ENCODE measurements at regions not wholly inside any gene's neighbourhood (a gene's known extent, or its start where the extent isn't known, plus 50 kb on each side); places are given as distances from the start of the nearest gene placed in this dataset.
"Not testable (repeated sequence)": the region's sequence is repeated elsewhere in the genome, so short reads cannot be mapped to it uniquely, and the experiment has no call there.

GRCh38 chr7:118843456-118843855 lies 619.0 kb downstream of the ANKRD7 start:
- DNase-seq (ENCODE audit: insufficient read length) (no peak), FAIRE-seq (no peak)
- TF ChIP-seq TAF1 (IDR thresholded peaks at IDR 0.05; ENCODE audit: borderline replicate concordance, low read depth, low read length): no peak
- no peak for TF ChIP-seq POLR2A (IDR thresholded peaks at IDR 0.05; ENCODE audit: low read depth, low read length)
- TF ChIP-seq POLR2AphosphoS5 (IDR thresholded peaks at IDR 0.05; ENCODE audit: low read depth, low read length): no peak

DNA sequence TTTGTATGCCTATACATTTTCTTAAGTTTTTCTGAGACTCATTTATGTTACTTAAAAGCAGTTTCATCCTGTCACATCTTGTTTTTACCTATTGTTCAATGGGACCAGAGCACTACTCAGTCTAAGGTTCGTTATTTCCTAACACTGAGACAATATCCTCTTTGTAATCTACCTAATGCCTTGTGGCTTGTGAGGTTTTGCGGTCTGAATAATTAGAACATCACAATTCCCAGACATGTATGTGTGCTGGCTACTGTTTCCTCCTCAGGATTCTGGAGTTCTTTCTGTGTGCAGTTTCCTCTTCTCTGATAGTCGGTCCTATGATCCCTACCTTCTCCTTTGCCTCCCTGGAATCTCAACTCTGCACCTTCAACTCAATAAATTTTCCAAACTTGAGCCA lies 620.2 kb downstream of the ANKRD7 start:
- DNase-seq (ENCODE audit: insufficient read length) (no peak), FAIRE-seq (no peak)
- TF ChIP-seq POLR2A (IDR thresholded peaks at IDR 0.05; ENCODE audit: low read depth, low read length): no peak
- no peak for TF ChIP-seq TAF1 (IDR thresholded peaks at IDR 0.05; ENCODE audit: borderline replicate concordance, low read depth, low read length)
- TF ChIP-seq POLR2AphosphoS5 (IDR thresholded peaks at IDR 0.05; ENCODE audit: low read depth, low read length): no peak

DNA sequence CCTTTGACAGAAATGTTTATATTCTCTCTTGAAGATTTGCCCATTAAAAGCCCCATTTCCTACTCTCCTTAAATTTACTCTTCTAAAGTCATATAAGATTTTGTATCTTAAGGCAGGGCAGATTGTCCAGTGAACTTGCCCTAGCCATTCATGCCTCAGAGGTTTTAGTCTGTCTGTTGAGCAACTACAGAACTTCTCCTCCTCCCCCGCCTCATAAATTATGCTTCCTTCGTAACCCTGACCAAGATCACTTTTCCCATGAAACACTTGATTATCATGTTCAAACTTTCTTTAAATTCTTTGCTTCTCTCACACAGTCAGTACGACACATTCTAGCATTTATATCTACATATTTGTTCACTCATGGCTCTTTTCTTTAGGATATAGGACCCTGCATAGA lies 621.3 kb downstream of the ANKRD7 start:
- DNase-seq (ENCODE audit: insufficient read length) (no peak), FAIRE-seq (no peak)

DNA sequence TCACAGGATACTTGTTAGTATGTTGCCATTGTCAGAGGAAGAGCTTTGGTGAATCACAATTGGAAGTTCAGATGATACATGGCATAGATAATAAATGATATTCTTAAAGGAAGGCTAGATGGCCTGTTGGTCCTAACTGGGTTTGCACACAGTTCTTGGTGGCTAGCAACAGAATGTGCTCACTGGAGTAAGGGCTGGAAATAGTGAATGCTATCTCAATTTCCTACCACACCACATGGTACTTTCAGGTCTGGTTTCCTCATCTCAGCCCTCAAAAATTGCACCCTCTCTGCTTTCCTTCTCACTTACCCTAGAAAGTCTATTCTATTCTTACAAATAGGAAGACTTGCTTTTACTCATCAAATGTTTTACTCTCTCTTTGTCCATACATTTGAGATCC lies 622.5 kb downstream of the ANKRD7 start:
- no peak for FAIRE-seq
- TF ChIP-seq TAF1 (IDR thresholded peaks at IDR 0.05; ENCODE audit: borderline replicate concordance, low read depth, low read length) (no peak), POLR2AphosphoS5 (IDR thresholded peaks at IDR 0.05; ENCODE audit: low read depth, low read length) (no peak), POLR2A (IDR thresholded peaks at IDR 0.05; ENCODE audit: low read depth, low read length) (no peak)
- DNase-seq (ENCODE audit: insufficient read length): no peak

More for the DNA sequence above, 621.3 kb downstream of the ANKRD7 start:
- no peak for TF ChIP-seq TAF1 (IDR thresholded peaks at IDR 0.05; ENCODE audit: borderline replicate concordance, low read depth, low read length)
- no peak for TF ChIP-seq POLR2A (IDR thresholded peaks at IDR 0.05; ENCODE audit: low read depth, low read length)
- no peak for TF ChIP-seq POLR2AphosphoS5 (IDR thresholded peaks at IDR 0.05; ENCODE audit: low read depth, low read length)

DNA sequence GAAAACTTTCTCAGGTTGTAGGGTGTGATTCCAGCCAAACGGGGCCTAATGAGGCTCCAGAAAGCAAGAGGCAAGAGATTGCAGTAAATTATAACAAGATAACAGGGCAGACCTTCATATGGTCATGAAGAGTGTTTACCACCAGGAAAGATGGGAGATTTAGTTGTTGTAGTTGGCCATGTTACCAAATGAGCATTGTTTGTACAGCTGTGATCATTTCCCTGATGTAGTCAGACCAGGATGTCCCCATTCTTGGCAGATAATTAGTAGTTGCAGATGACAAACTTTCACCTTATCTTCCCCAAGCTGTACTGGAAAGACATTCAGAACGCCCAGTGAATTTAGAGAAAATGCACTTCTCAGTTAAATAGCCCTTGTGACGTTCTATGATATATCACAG lies 630.8 kb downstream of the ANKRD7 start:
- TF ChIP-seq POLR2A (IDR thresholded peaks at IDR 0.05; ENCODE audit: low read depth, low read length): no peak
- no peak for TF ChIP-seq POLR2AphosphoS5 (IDR thresholded peaks at IDR 0.05; ENCODE audit: low read depth, low read length)
- TF ChIP-seq TAF1 (IDR thresholded peaks at IDR 0.05; ENCODE audit: borderline replicate concordance, low read depth, low read length): no peak
- no peak for DNase-seq (ENCODE audit: insufficient read length)
- no peak for FAIRE-seq

DNA sequence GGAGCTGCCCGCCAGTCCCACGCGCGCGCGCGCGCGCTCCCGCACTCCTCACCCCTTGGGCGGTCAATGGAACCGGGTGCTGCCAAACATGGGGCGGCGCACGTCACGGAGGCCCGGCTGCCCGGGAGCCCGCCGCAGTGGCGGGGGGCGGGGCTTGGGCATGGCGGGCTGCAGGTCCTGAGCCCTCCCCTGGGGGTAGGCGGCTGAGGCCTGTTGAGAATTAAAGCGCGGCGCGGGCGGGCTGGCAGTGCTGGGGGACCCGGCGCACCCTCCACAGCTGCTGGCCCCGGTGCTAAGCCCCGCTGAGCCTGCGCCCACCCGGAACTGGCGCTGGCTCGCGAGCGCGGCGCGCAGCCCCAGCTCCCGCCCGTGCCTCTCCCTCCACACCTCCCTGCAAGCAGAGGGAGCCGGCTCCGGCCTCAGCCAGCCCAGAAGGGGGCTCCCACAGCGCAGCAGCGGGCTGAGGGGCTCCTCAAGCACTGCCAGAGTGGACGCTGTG lies 634.2 kb downstream of the ANKRD7 start:
- no peak for TF ChIP-seq POLR2A (IDR thresholded peaks at IDR 0.05; ENCODE audit: low read depth, low read length)
- TF ChIP-seq TAF1 (IDR thresholded peaks at IDR 0.05; ENCODE audit: borderline replicate concordance, low read depth, low read length): no peak
- no peak for TF ChIP-seq POLR2AphosphoS5 (IDR thresholded peaks at IDR 0.05; ENCODE audit: low read depth, low read length)
- FAIRE-seq (no peak), DNase-seq (ENCODE audit: insufficient read length) (no peak)

GRCh38 chr7:118861581-118861980 lies 637.1 kb downstream of the ANKRD7 start:
- DNase-seq (ENCODE audit: insufficient read length): no peak
- FAIRE-seq: no peak
- no peak for TF ChIP-seq POLR2AphosphoS5 (IDR thresholded peaks at IDR 0.05; ENCODE audit: low read depth, low read length)
- no peak for TF ChIP-seq TAF1 (IDR thresholded peaks at IDR 0.05; ENCODE audit: borderline replicate concordance, low read depth, low read length)
- no peak for TF ChIP-seq POLR2A (IDR thresholded peaks at IDR 0.05; ENCODE audit: low read depth, low read length)

DNA sequence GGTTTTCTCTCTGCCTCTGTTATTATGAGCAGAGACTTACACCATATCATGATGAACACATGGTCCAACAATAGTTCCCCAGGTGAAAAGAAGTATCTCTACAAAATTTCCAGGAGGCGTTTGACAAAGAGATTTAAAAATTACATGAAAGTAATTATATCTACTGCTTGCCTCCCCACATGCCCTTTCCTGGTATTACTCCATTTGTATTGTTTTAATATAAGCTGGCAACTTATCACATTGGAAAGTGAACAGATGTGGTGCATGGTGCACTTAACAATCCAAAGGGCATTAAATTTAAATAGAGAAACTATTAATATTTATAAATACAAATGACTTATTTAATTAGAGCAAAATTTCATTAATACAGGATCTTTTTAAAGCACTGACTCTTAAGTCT lies 638.2 kb downstream of the ANKRD7 start:
- DNase-seq (ENCODE audit: insufficient read length) (no peak), FAIRE-seq (no peak)
- TF ChIP-seq POLR2A (IDR thresholded peaks at IDR 0.05; ENCODE audit: low read depth, low read length): no peak
- no peak for TF ChIP-seq TAF1 (IDR thresholded peaks at IDR 0.05; ENCODE audit: borderline replicate concordance, low read depth, low read length)
- no peak for TF ChIP-seq POLR2AphosphoS5 (IDR thresholded peaks at IDR 0.05; ENCODE audit: low read depth, low read length)

- TF ChIP-seq POLR2A (IDR thresholded peaks at IDR 0.05; ENCODE audit: low read depth, low read length) (no peak), TAF1 (IDR thresholded peaks at IDR 0.05; ENCODE audit: borderline replicate concordance, low read depth, low read length) (no peak), POLR2AphosphoS5 (IDR thresholded peaks at IDR 0.05; ENCODE audit: low read depth, low read length) (no peak)
- FAIRE-seq: no peak
- DNase-seq (ENCODE audit: insufficient read length): no peak
Measured at GRCh38 chr7:118863966-118864365, 639.5 kb downstream of the ANKRD7 start.

DNA sequence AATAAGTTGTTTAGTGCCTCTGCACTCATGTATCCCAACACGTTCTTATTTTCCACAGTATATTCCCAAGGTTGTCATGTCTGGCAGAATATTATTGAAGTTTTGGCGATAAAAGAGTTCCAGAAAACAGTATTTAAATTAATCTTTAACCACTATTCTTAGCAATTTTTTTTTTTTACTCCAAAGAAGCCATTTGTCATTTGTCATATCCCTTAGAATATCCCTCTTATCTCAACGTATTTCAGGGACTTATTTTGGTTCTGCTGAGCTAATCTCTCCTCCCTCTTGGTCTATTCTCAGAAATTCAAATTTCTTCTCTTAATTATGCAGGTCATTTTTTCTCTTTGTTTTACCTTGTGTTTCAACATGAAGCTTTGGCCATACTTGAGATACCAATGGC lies 643.4 kb downstream of the ANKRD7 start:
- FAIRE-seq (no peak), DNase-seq (ENCODE audit: insufficient read length) (no peak)
- no peak for TF ChIP-seq POLR2A (IDR thresholded peaks at IDR 0.05; ENCODE audit: low read depth, low read length)

DNA sequence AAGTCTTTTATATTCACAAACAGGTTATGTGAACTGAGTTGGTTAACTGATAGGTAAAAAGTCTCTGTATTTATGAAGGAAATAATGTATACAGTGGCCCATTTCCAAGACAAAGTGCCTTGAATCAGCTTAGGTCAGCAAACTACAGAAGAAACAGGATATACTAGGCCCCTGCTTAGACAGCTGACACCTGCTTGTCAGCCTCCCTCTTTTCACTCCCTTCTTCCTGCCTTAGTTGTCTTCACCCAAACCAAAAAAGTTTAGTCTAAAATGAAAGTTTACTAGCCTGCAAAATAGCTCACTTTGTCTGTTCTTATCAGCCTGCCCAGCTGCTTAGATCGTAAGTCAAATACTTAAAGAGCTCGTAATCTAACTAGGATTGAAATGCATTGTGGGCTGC lies 644.6 kb downstream of the ANKRD7 start:
- not testable (repeated sequence) for FAIRE-seq; DNase-seq (ENCODE audit: insufficient read length)

DNA sequence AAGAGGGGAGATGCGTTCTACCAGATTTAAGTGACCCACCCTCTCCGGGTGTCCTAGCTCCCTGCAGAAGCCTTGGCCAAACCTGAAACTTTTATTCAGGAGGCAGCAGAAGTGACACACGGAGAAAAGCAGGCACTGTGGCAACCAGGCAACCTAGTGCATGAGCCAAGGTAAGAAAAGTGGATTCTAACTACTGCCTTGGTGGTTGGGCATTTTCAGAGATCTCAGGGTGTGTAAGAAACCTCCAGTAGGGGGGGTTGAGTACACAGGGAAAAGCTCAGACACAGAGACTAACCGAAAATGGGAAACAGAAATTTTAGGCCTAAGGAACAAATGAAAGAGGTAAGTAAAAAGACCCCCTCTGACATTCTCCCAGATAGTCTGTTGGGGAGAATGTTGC lies 645.7 kb downstream of the ANKRD7 start:
- FAIRE-seq (no peak), DNase-seq (ENCODE audit: insufficient read length) (no peak)
- TF ChIP-seq POLR2AphosphoS5 (IDR thresholded peaks at IDR 0.05; ENCODE audit: low read depth, low read length) (no peak), POLR2A (IDR thresholded peaks at IDR 0.05; ENCODE audit: low read depth, low read length) (no peak), TAF1 (IDR thresholded peaks at IDR 0.05; ENCODE audit: borderline replicate concordance, low read depth, low read length) (no peak)

GRCh38 chr7:118872568-118872967 lies 648.1 kb downstream of the ANKRD7 start:
- FAIRE-seq (no peak), DNase-seq (ENCODE audit: insufficient read length) (no peak)

More at GRCh38 chr7:118872568-118872967, 648.1 kb downstream of the ANKRD7 start:
- TF ChIP-seq TAF1 (IDR thresholded peaks at IDR 0.05; ENCODE audit: borderline replicate concordance, low read depth, low read length) (no peak), POLR2AphosphoS5 (IDR thresholded peaks at IDR 0.05; ENCODE audit: low read depth, low read length) (no peak), POLR2A (IDR thresholded peaks at IDR 0.05; ENCODE audit: low read depth, low read length) (no peak)

Data from GM12892 (cell line).